SK-N-SH (cell line): ENCODE measurements at regions not wholly inside any gene's neighbourhood (a gene's known extent, or its start where the extent isn't known, plus 50 kb on each side); places are given as distances from the start of the nearest gene placed in this dataset.

Source experiments
- CTCF ChIA-PET: fragments of 300-600, 350-600 bp; formaldehyde crosslinking; extraction: SDS; loops from one replicate; lab custom pipeline; 2021; lab: Yijun Ruan, JAX
- POLR2A ChIA-PET: fragments of 350-600 bp; sonication (Branson Sonifier 250); formaldehyde crosslinking; extraction: SDS; loops from one replicate; lab custom pipeline; 2020; ENCODE audit warnings: antibody characterized with exemption, inconsistent platforms; lab: Yijun Ruan, JAX
- DNase-seq: peaks from one replicate; pipeline ENCODE4 v3.0.0; 2012
- H2AFZ ChIP-seq: fragments of 200-600 bp; sonication (generic); 2 replicates; pipeline ENCODE4 v1.8.1; 2016; ENCODE audit warnings: antibody characterized with exemption, mild to moderate bottlenecking, low read depth
- H3F3A ChIP-seq: fragments of 200-600 bp; sonication (generic); replicated peaks from 2 replicates; pipeline ENCODE3; 2016; ENCODE audit warnings: antibody characterized with exemption, mild to moderate bottlenecking; ENCODE audit not compliant: insufficient read depth
- H3K27ac ChIP-seq, 2 experiments: fragments of 200-500 bp in 1 of 2; fragments of 200-600 bp in 1 of 2; sonication (Bioruptor generic) in 1 of 2; sonication (generic), shearing (Covaris generic) in 1 of 2; 2 replicates each; pipeline versions ENCODE4 v1.5.1 to v1.6.1; 2014 to 2016; ENCODE audit warnings: low read depth in 2 of 2, inconsistent platforms in 1 of 2, low read length in 1 of 2, mild to moderate bottlenecking in 1 of 2, mixed read lengths in 1 of 2
- H3K27me3 ChIP-seq: fragments of 200-600 bp; sonication (generic), shearing (Covaris generic); 2 replicates; pipeline ENCODE4 v1.6.1; 2016; ENCODE audit warnings: mixed run types; ENCODE audit not compliant: insufficient read depth
- H3K36me3 ChIP-seq, 2 experiments: fragments of 200-500 bp in 1 of 2; fragments of 200-600 bp in 1 of 2; sonication (Bioruptor generic) in 1 of 2; sonication (generic) in 1 of 2; replicated peaks in 1 of 2; 2 replicates each; pipeline versions ENCODE3 to v1.5.1; 2014 to 2016; ENCODE audit warnings: low read length in 1 of 2, mild to moderate bottlenecking in 1 of 2; ENCODE audit not compliant: insufficient read depth in 2 of 2, control insufficient read depth in 1 of 2
- H3K4me1 ChIP-seq, 2 experiments: fragments of 200-500 bp in 1 of 2; fragments of 200-600 bp in 1 of 2; sonication (Bioruptor generic) in 1 of 2; sonication (generic), shearing (Covaris generic) in 1 of 2; 2 replicates each; pipeline versions ENCODE4 v1.5.1 to v1.6.1; 2014 to 2016; ENCODE audit warnings: low read depth in 1 of 2, low read length in 1 of 2, mixed run types in 1 of 2; ENCODE audit not compliant: insufficient read depth in 2 of 2, control insufficient read depth in 1 of 2
- H3K4me2 ChIP-seq: fragments of 200-600 bp; sonication (generic), shearing (Covaris generic); 2 replicates; pipeline ENCODE4 v1.6.1; 2017; ENCODE audit warnings: mixed run types
- H3K4me3 ChIP-seq, 2 experiments: fragments of 200-500 bp in 1 of 2; fragments of 200-600 bp in 1 of 2; sonication (Bioruptor generic) in 1 of 2; sonication (generic), shearing (Covaris generic) in 1 of 2; 2 replicates each; pipeline versions ENCODE4 v1.5.1 to v1.8.1; 2014 to 2016; ENCODE audit warnings: low read depth in 2 of 2, inconsistent platforms in 1 of 2, low read length in 1 of 2, mild to moderate bottlenecking in 1 of 2, mixed read lengths in 1 of 2, moderate library complexity in 1 of 2
- H3K79me2 ChIP-seq: fragments of 200-600 bp; sonication (generic); 2 replicates; pipeline ENCODE4 v1.8.1; 2017; ENCODE audit warnings: mild to moderate bottlenecking; ENCODE audit not compliant: insufficient read depth
- H3K9ac ChIP-seq: fragments of 200-600 bp; sonication (generic); 2 replicates; pipeline ENCODE4 v1.6.1; 2017; ENCODE audit warnings: mixed run types
- H3K9me2 ChIP-seq: fragments of 200-600 bp; sonication (generic); 2 replicates; pipeline ENCODE4 v1.6.1; 2017; ENCODE audit warnings: mixed run types
- H3K9me3 ChIP-seq: fragments of 200-600 bp; sonication (generic); 2 replicates; pipeline ENCODE4 v1.6.1; 2017; ENCODE audit warnings: mixed run types, mild to moderate bottlenecking, moderate library complexity
- H4K20me1 ChIP-seq: fragments of 200-600 bp; sonication (generic); 2 replicates; pipeline ENCODE4 v1.6.1; 2017; ENCODE audit warnings: mild to moderate bottlenecking, mixed run types; ENCODE audit not compliant: insufficient read depth
- EP300 ChIP-seq, 2 experiments: IDR thresholded peaks; 2 replicates each; pipeline versions ENCODE4 v1.4.0 to v1.6.1; 2012; ENCODE audit warnings: borderline replicate concordance in 1 of 2, low read depth in 1 of 2, low read length in 1 of 2
- EZH2phosphoT487 ChIP-seq: fragments of 200-600 bp; sonication (generic); IDR thresholded peaks from 2 replicates; pipeline ENCODE4 v1.6.1; 2017; ENCODE audit warnings: low read depth, mixed run types, mild to moderate bottlenecking, antibody characterized with exemption, moderate library complexity, borderline replicate concordance
- FOSL2 ChIP-seq: IDR thresholded peaks from 2 replicates; pipeline ENCODE4 v1.4.0; 2012; ENCODE audit warnings: low read depth, mild to moderate bottlenecking, moderate library complexity, borderline replicate concordance
- FOXM1 ChIP-seq: IDR thresholded peaks from 2 replicates; pipeline ENCODE4 v1.4.0; 2012; ENCODE audit warnings: low read depth, mild to moderate bottlenecking
- MEF2A ChIP-seq: IDR thresholded peaks from 2 replicates; pipeline ENCODE4 v1.4.0; 2012; ENCODE audit warnings: low read depth, borderline replicate concordance
- MXI1 ChIP-seq: IDR thresholded peaks from 2 replicates; pipeline ENCODE4 v1.6.1; 2012; ENCODE audit warnings: mild to moderate bottlenecking, low read depth, low read length, improper control_type of control experiment
- PBX3 ChIP-seq: IDR thresholded peaks from 2 replicates; pipeline ENCODE4; 2012
- POLR2AphosphoS5 ChIP-seq: IDR thresholded peaks from 2 replicates; pipeline ENCODE4 v1.6.1; 2012; ENCODE audit warnings: low read depth, low read length
- REST ChIP-seq: IDR thresholded peaks from 2 replicates; pipeline ENCODE4 v1.6.1; 2012; ENCODE audit warnings: mild to moderate bottlenecking, low read depth, low read length, moderate library complexity
- RXRA ChIP-seq: IDR thresholded peaks from 2 replicates; pipeline ENCODE4 v1.4.0; 2012; ENCODE audit warnings: low read depth, mild to moderate bottlenecking, borderline replicate concordance
- TEAD4 ChIP-seq: IDR thresholded peaks from 2 replicates; pipeline ENCODE4 v1.4.0; 2012; ENCODE audit warnings: mild to moderate bottlenecking, borderline replicate concordance; ENCODE audit not compliant: insufficient read depth
- USF1 ChIP-seq: IDR thresholded peaks from 2 replicates; pipeline ENCODE4 v1.4.0; 2012; ENCODE audit warnings: low read depth, borderline replicate concordance
- USF2 ChIP-seq: fragments of 150-350 bp; IDR thresholded peaks from 2 replicates; pipeline ENCODE4 v1.6.1; 2017; ENCODE audit warnings: antibody characterized with exemption, low read length, low read depth, borderline replicate concordance
- YY1 ChIP-seq: IDR thresholded peaks from 2 replicates; pipeline ENCODE4 v1.4.0; 2012; ENCODE audit warnings: low read depth, mild to moderate bottlenecking
- WGBS: methylation state at CpG from one replicate; pipeline ENCODE4 v1.1.6; 2017; ENCODE audit warnings: low lambda C conversion rate; 5-methylcytosine and 5-hydroxymethylcytosine counted together

GRCh38 chr13:106376401-106377112 lies 158.9 kb downstream of the EFNB2 start (continued):
- no peak for TF ChIP-seq USF1
- peak in 1 of 2 experiments; percentile 89; a peak in 2 of 4 replicates for TF ChIP-seq EP300 (IDR thresholded peaks at IDR 0.05; ENCODE audit: borderline replicate concordance in 1 of 2, low read depth in 1 of 2, low read length in 1 of 2)

GRCh38 chr13:106375085-106375484 lies 160.4 kb downstream of the EFNB2 start:
- TF ChIP-seq FOXM1 (no peak), MXI1 (no peak), POLR2AphosphoS5 (no peak)
- TF ChIP-seq, all 33 proteins: peak for 0
- Histone ChIP-seq H3K4me1 (peaks cover 12 to 37% of the 10 kb centered on the region in 2 experiments), H3K9ac (no peak overlapping the region), H4K20me1 (no peaks in the 10 kb centered on the region), H3F3A (peaks cover 26% of the 10 kb centered on the region), H3K9me2 (no peaks in the 10 kb centered on the region), H3K27ac (no peak overlapping the region), H3K27me3 (no peaks in the 10 kb centered on the region), H3K4me2 (no peak overlapping the region), H3K9me3 (no peaks in the 10 kb centered on the region), H3K36me3 (no peaks in the 10 kb centered on the region), H3K4me3 (no peak overlapping the region), H2AFZ (no peak overlapping the region), H3K79me2 (no peaks in the 10 kb centered on the region)
- CTCF ChIA-PET = no interaction called here
- WGBS = 95% methylated on average over 20 of the region's 20 CpGs
- POLR2A ChIA-PET = no interaction called here
- no peak for DNase-seq

- Histone ChIP-seq H3F3A (peaks cover 26% of the 10 kb centered on the region), H3K9me2 (no peaks in the 10 kb centered on the region), H3K9me3 (no peaks in the 10 kb centered on the region), H2AFZ (no peak overlapping the region), H3K27ac (peak overlapping the region in 1 of 2 experiments; percentile 93; a peak in 2 of 4 replicates), H3K27me3 (no peaks in the 10 kb centered on the region), H3K4me1 (peaks cover 12 to 37% of the 10 kb centered on the region in 2 experiments), H3K9ac (no peak overlapping the region), H3K36me3 (no peaks in the 10 kb centered on the region), H3K4me3 (no peak overlapping the region), H3K4me2 (0 out of 2 replicates have a peak overlapping the region, but pooled peaks have one; percentile 53), H4K20me1 (no peaks in the 10 kb centered on the region), H3K79me2 (no peaks in the 10 kb centered on the region)
- POLR2A ChIA-PET = no interaction called here
- CTCF ChIA-PET = no interaction called here
- no peak for DNase-seq
- 97% methylated on average over 10 of the region's 10 CpGs for WGBS
- TF ChIP-seq USF2 (no peak), PBX3 (no peak), FOSL2 (no peak), EP300 (IDR thresholded peaks at IDR 0.05; ENCODE audit: borderline replicate concordance in 1 of 2, low read depth in 1 of 2, low read length in 1 of 2) (no peak), RXRA (no peak), EZH2phosphoT487 (no peak), TEAD4 (no peak), MEF2A (no peak), USF1 (no peak), YY1 (no peak), FOXM1 (no peak), REST (no peak)
These were observed 160.8 kb downstream of the EFNB2 start for GRCh38 chr13:106374631-106375030.
